ENCODE measurements at regions not wholly inside any gene's neighbourhood (a gene's known extent, or its start where the extent isn't known, plus 50 kb on each side); places are given as distances from the start of the nearest gene placed in this dataset.

DNA sequence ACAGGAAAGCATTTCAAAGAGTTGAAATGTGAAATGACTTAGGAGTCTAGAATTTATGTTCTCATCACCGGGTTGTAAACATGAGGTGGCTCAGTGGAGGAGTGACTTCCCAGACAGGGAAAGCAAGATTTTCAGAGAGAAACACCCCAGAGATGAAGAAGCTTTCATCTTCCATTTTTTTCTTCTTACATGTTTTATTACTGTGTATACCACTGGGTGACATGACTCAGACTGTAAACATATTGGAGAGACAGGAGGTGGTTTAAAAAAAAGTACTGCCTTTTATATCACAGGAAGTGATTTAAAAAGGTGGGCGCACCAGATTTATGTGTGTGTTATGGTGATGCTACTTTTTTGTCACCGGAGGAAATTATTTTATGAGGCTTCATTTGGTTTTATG is 209.1 kb upstream of the TUT7 start:
- H3K4me3 ChIP-seq (ENCODE audit: low read depth, low read length) = no peak overlapping the region
- ChIA-PET POLR2A (interaction anchor here (1.3 kb wide), 1 partner anchor 23 kb away, joined by 4 read pairs; no protein-coding TSS in a partner anchor), CTCF (interaction anchor here (0.9 to 1.6 kb wide), 2 partner anchors 10 to 17 kb away, joined by 3 to 6 read pairs; no protein-coding TSS in a partner anchor)

DNA sequence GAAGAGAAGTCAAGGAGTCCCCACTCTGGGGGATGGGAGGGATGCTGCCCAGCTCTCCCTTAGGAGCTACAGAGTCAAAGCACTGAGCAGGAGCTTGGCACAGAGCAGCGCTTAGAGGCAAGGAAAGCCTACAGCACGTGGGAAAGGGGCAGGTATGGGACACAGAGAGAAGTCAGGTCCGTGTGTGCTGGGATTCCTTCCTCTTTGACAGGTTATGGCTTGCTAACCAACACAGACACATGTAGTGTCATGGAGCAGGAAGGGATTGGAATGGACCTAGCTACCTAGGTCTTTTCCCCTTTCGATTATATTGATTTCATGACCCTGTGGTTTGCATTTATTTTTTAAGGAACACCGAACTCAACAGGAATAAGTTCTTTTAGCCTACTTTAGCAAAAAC is 208.5 kb upstream of the TUT7 start:
- POLR2A ChIA-PET = interaction anchor here (1.3 kb wide), 1 partner anchor 23 kb away, joined by 4 read pairs; no protein-coding TSS in a partner anchor
- CTCF ChIA-PET = interaction anchor here (0.9 to 1.6 kb wide), 2 partner anchors 11 to 16 kb away, joined by 3 to 6 read pairs; no protein-coding TSS in a partner anchor

More for the DNA sequence above, 209.1 kb upstream of the TUT7 start:
- TF ChIP-seq, protein P1, sequence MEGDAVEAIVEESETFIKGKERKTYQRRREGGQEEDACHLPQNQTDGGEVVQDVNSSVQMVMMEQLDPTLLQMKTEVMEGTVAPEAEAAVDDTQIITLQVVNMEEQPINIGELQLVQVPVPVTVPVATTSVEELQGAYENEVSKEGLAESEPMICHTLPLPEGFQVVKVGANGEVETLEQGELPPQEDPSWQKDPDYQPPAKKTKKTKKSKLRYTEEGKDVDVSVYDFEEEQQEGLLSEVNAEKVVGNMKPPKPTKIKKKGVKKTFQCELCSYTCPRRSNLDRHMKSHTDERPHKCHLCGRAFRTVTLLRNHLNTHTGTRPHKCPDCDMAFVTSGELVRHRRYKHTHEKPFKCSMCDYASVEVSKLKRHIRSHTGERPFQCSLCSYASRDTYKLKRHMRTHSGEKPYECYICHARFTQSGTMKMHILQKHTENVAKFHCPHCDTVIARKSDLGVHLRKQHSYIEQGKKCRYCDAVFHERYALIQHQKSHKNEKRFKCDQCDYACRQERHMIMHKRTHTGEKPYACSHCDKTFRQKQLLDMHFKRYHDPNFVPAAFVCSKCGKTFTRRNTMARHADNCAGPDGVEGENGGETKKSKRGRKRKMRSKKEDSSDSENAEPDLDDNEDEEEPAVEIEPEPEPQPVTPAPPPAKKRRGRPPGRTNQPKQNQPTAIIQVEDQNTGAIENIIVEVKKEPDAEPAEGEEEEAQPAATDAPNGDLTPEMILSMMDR (IDR thresholded peaks at IDR 0.05; ENCODE audit: insufficient read depth, low read length, missing control alignments) = no peak
- no peak for DNase-seq (ENCODE audit: low read depth, low spot score)

GRCh38 chr9:86557918-86558317 is 203.7 kb upstream of the TUT7 start:
- TF ChIP-seq, protein P1 (IDR thresholded peaks at IDR 0.05; ENCODE audit: insufficient read depth, low read length, missing control alignments) = no peak
- CTCF ChIA-PET = no interaction called here
- no peak overlapping the region for H3K4me3 ChIP-seq (ENCODE audit: low read depth, low read length)
- DNase-seq (ENCODE audit: low read depth, low spot score) = no peak
- POLR2A ChIA-PET = no interaction called here

More for the DNA sequence above, 208.5 kb upstream of the TUT7 start:
- H3K4me3 ChIP-seq (ENCODE audit: low read depth, low read length) = no peak overlapping the region
- TF ChIP-seq, protein P1 (IDR thresholded peaks at IDR 0.05; ENCODE audit: insufficient read depth, low read length, missing control alignments) = no peak
- no peak for DNase-seq (ENCODE audit: low read depth, low spot score)

DNA sequence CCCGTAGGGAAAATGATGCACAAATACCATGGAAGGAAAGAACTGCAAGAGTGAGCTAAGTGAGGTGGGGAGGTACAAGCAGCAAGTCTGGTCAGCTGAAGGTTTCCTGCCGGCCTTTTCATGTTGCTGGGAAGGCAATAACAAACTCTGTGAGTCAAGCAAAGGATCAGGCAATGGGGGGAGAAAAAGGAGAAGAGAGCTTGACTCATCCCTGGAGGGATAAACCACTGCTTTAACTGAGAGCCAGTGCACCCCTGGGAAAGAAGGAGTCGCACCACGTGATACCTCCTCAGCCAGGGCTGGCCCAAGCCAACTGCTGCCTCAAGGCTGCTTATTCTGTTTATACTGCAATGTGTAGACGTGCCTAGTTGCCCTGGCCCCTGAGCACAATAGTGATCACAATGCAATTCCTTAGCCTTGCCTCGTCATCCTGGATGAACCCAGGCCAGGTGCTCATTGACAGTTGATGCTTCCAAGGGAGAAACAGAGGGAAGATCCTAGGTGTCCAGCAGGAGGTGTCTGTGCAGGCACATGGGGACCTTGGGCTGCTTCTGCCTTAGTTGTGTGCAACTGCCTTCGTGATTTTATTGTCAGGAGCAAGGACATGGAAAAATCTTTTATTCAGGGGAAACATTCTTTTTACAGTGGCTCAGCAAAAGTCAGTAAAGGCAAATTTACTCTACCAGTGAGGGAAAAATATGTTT is 203.0 kb upstream of the TUT7 start:
- peak; percentile 84 for DNase-seq (ENCODE audit: low read depth, low spot score)
- TF ChIP-seq, protein P1 (IDR thresholded peaks at IDR 0.05; ENCODE audit: insufficient read depth, low read length, missing control alignments) = no peak
- ChIA-PET CTCF (interaction anchor here (1.0 kb wide), 1 partner anchor 10 kb away, joined by 3 read pairs; no protein-coding TSS in a partner anchor), POLR2A (interaction anchor here (0.7 kb wide), 1 partner anchor 1008 kb away, joined by 3 read pairs; no protein-coding TSS in a partner anchor)
- H3K4me3 ChIP-seq (ENCODE audit: low read depth, low read length) = no peak overlapping the region

DNA sequence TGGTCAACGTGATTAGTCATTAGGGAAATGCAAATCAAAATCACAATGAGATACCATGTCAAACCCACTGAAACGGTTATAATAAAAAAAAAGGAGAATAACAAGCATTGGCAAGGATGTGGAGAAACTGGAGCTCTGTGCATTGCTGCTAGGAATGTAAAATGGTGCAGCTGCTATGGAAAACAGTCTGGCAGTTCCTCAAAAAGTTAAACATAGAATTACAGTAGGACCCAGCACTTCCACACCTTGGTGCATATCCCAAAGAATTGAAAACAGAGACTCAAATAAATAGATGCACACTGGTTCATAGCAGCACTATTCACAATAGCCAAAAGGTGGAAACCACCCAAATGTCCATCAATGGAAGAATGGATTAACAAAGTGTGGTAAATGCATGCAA is 201.5 kb upstream of the TUT7 start:
- TF ChIP-seq, protein P1 (IDR thresholded peaks at IDR 0.05; ENCODE audit: insufficient read depth, low read length, missing control alignments) = no peak
- ChIA-PET CTCF (no interaction called here), POLR2A (no interaction called here)
- no peak for DNase-seq (ENCODE audit: low read depth, low spot score)
- H3K4me3 ChIP-seq (ENCODE audit: low read depth, low read length) = no peak overlapping the region

DNA sequence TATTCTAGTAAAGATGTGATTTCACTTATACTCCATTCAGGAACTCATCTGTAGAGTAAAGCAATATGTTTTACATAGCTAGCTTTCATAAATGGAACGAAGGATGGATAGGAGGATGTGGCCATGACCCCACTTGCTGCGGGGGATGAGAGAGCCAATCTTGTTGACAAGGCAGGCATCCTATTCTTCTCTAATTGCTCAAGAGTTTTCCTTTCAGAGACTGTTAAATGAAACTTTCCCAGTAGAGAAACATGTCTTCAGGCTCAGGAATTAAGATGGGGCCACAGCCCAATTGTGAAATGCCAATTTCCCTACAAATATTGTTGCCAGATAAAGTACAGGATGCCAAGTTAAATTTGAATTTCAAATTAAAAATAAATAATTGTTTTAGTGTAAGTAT is 196.2 kb upstream of the TUT7 start:
- TF ChIP-seq, protein P1 (IDR thresholded peaks at IDR 0.05; ENCODE audit: insufficient read depth, low read length, missing control alignments) = no peak
- H3K4me3 ChIP-seq (ENCODE audit: low read depth, low read length) = no peak overlapping the region
- CTCF ChIA-PET = no interaction called here
- DNase-seq (ENCODE audit: low read depth, low spot score) = peak; percentile 34
- POLR2A ChIA-PET = interaction anchor here (1.1 kb wide), 1 partner anchor 44 kb away, joined by 4 read pairs; no protein-coding TSS in a partner anchor
